K562 (cell line): ENCODE measurements at regions not wholly inside any gene's neighbourhood (a gene's known extent, or its start where the extent isn't known, plus 50 kb on each side); places are given as distances from the start of the nearest gene placed in this dataset.

Source experiments
- ATAC-seq: fragments of 200-7000 bp; cut with Tn5 transposase; 3 replicates; pipeline ENCODE4 v1.9.1; 2020; ENCODE audit warnings: moderate library complexity
- BruUV-seq: library from RNA; stranded (reverse); fragments of 400-500 nt; replicated peaks from 2 replicates; lab custom pipeline; 2021; lab: Mats Ljungman, UMichigan
- CTCF ChIA-PET: fragments of 300-600 bp; formaldehyde crosslinking; extraction: SDS; loops from one replicate; lab custom pipeline; 2021; ENCODE audit warnings: low intra/inter-chr PET ratio; lab: Yijun Ruan, JAX
- POLR2A ChIA-PET: fragments of 300-600, 350-650 bp; sonication (Branson Sonifier 250); formaldehyde crosslinking; extraction: SDS; loops from one replicate; lab custom pipeline; 2021; ENCODE audit warnings: antibody characterized with exemption, inconsistent platforms; lab: Yijun Ruan, JAX
- DNase-seq, 4 experiments: peaks; one replicate each; pipeline versions ENCODE4 v3.0.0 to v3.0.0-alpha.2; 2011 to 2018; ENCODE audit warnings: low spot score in 3 of 4, mixed read lengths in 3 of 4; ENCODE audit errors: extremely low read depth in 1 of 4
- FAIRE-seq: peaks from 2 replicates; lab custom pipeline; 2011; peaks lifted over from hg19 to GRCh38; lab: Jason Lieb, UNC
- H2AFZ ChIP-seq: 2 replicates; pipeline ENCODE4 v1.6.0; 2011; ENCODE audit warnings: low read depth, low read length, control low read depth, inconsistent platforms
- H3K27ac ChIP-seq: fragments of 200-600 bp; 3 replicates; pipeline ENCODE4 v1.8.0; 2011; ENCODE audit warnings: low read depth, mild to moderate bottlenecking, control low read depth, inconsistent platforms, low read length, moderate library complexity, mixed read lengths; ENCODE audit errors: extremely low read depth
- H3K27me3 ChIP-seq, 2 experiments: fragments of 300-600 bp in 1 of 2; 2 replicates in 1 of 2; 3 replicates in 1 of 2; pipeline versions ENCODE4 v1.6.0 to v1.8.0; 2011; ENCODE audit warnings: inconsistent platforms in 2 of 2, low read length in 2 of 2, mild to moderate bottlenecking in 1 of 2, mixed read lengths in 1 of 2, moderate library complexity in 1 of 2; ENCODE audit not compliant: control insufficient read depth in 2 of 2, insufficient read depth in 2 of 2
- H3K36me3 ChIP-seq: fragments of 300-600 bp; 3 replicates; pipeline ENCODE4 v1.8.0; 2011; ENCODE audit warnings: mild to moderate bottlenecking, low read length, inconsistent platforms; ENCODE audit not compliant: control insufficient read depth, insufficient read depth
- H3K4me1 ChIP-seq, 2 experiments: fragments of 200-600 bp in 1 of 2; replicated peaks in 1 of 2; 2 replicates in 1 of 2; 3 replicates in 1 of 2; pipeline versions ENCODE4 v1.5.1 to v1.8.0; 2011; ENCODE audit warnings: inconsistent platforms in 2 of 2, low read length in 2 of 2, mild to moderate bottlenecking in 1 of 2, mixed read lengths in 1 of 2, moderate library complexity in 1 of 2; ENCODE audit not compliant: control insufficient read depth in 2 of 2, insufficient read depth in 2 of 2
- H3K4me2 ChIP-seq: 2 replicates; pipeline ENCODE4 v1.6.1; 2011; ENCODE audit warnings: low read length, control low read depth, inconsistent platforms, mixed read lengths; ENCODE audit not compliant: insufficient read depth
- H3K4me3 ChIP-seq: fragments of 200-600 bp; sonication (generic), shearing (Covaris generic); 2 replicates; pipeline ENCODE4 v1.5.1; 2016; ENCODE audit warnings: control low read depth, inconsistent platforms
- H3K79me2 ChIP-seq: fragments of 200-600 bp; 3 replicates; pipeline ENCODE4 v1.8.0; 2011; ENCODE audit warnings: low read length, inconsistent platforms; ENCODE audit not compliant: control insufficient read depth, insufficient read depth
- H3K9ac ChIP-seq, 2 experiments: 2 replicates each; pipeline versions ENCODE4 v1.6.0 to v1.6.1; 2011; ENCODE audit warnings: low read depth in 2 of 2, low read length in 2 of 2, control low read depth in 1 of 2, inconsistent platforms in 1 of 2, mild to moderate bottlenecking in 1 of 2, mixed read lengths in 1 of 2; ENCODE audit not compliant: insufficient read depth in 1 of 2
- H3K9me1 ChIP-seq: one replicate; pipeline ENCODE4 v1.6.0; 2011; ENCODE audit warnings: inconsistent platforms, mild to moderate bottlenecking, low read length, moderate library complexity; ENCODE audit not compliant: control insufficient read depth, insufficient read depth
- H3K9me3 ChIP-seq: replicated peaks from 2 replicates; pipeline ENCODE4 v1.5.1; 2011; ENCODE audit warnings: low read depth, low read length, inconsistent platforms; ENCODE audit not compliant: control insufficient read depth, insufficient read depth
- H4K20me1 ChIP-seq: replicated peaks from 2 replicates; pipeline ENCODE4 v1.6.1; 2011; ENCODE audit warnings: low read length, inconsistent platforms, mixed read lengths; ENCODE audit not compliant: control insufficient read depth, insufficient read depth
- ARHGAP35 ChIP-seq: fragments of 450-650 bp; IDR thresholded peaks from 2 replicates; pipeline ENCODE4 v1.6.1; 2018; ENCODE audit not compliant: partially characterized antibody
- ATF7 ChIP-seq: fragments of 450-650 bp; IDR thresholded peaks from 2 replicates; pipeline ENCODE4 v1.7.1; 2014; ENCODE audit warnings: mild to moderate bottlenecking, moderate library complexity
- BDP1 ChIP-seq: IDR thresholded peaks from 3 replicates; pipeline ENCODE4 v1.6.1; 2011; ENCODE audit not compliant: insufficient read length, insufficient read depth
- KLF13 ChIP-seq: fragments of 450-650 bp; IDR thresholded peaks from 2 replicates; pipeline ENCODE4 v1.6.1; 2016; ENCODE audit warnings: missing genetic modification characterization, low read depth, mild to moderate bottlenecking, missing compliant biosample characterization, moderate library complexity, borderline replicate concordance
- KLF6 ChIP-seq: fragments of 250-450 bp; sonication (Bioruptor Pico); IDR thresholded peaks from 2 replicates; pipeline ENCODE4 v1.4.0; 2020; ENCODE audit warnings: mild to moderate bottlenecking, moderate library complexity, borderline replicate concordance
- NFXL1 ChIP-seq: fragments of 450-650 bp; formaldehyde crosslinking; IDR thresholded peaks from 2 replicates; pipeline ENCODE4 v1.4.0; 2021; ENCODE audit warnings: mild to moderate bottlenecking
- SMARCE1 ChIP-seq: fragments of 450-650 bp; IDR thresholded peaks from 2 replicates; pipeline ENCODE4 v1.7.1; 2016; ENCODE audit warnings: mild to moderate bottlenecking
- WGBS: fragments of 100-300 bp; shearing (Covaris generic); methylation state at CpG from one replicate; pipeline ENCODE4 v1.1.6; 2016; ENCODE audit warnings: low coverage, mixed read lengths; ENCODE audit not compliant: insufficient coverage; ENCODE audit errors: missing lambda C conversion rate; 5-methylcytosine and 5-hydroxymethylcytosine counted together
- in situ Hi-C: fragments of 300-500 bp; cut with MboI; formaldehyde crosslinking; loops from 4 replicates; pipeline ENCODE4 v1.15.0; 2018; ENCODE audit warnings: inconsistent platforms, mixed read lengths
- intact Hi-C: fragments of 100-400 bp; cut with micrococcal nuclease; formaldehyde crosslinking; loops from 2 replicates; pipeline ENCODE4 v1.14.2; 2022
- TF ChIP-seq, protein P1 (sequence below): fragments of 450-650 bp; conservative IDR thresholded peaks from 2 replicates; pipeline ENCODE4 v1.6.1; 2016; ENCODE audit warnings: missing genetic modification characterization, low read depth, mild to moderate bottlenecking, missing compliant biosample characterization, moderate library complexity
- TF ChIP-seq, protein P2 (sequence below): fragments of 450-650 bp; IDR thresholded peaks from 2 replicates; pipeline ENCODE4 v1.6.1; 2016; ENCODE audit warnings: missing biosample characterization, missing genetic modification characterization

DNA sequence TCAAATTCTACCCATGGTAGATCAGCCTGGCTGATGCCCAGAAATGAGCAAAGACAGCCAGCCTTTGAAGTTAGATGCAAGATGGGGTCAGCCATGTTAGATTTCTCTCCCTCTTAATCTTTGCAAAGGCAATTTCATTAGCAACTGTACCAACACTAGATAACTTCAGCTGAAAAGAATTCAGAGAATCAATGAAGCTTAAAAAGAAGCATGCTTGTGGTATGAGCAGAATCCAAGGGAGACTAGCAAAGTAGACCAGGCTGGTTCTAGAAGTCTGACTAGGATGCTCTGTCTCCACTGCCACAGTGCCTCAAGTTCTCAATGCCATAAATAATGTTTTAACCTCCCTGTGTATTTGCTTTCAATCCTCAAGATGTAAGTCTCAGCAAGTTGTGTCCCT lies 247.3 kb downstream of the SLC7A11 start:
- H4K20me1 ChIP-seq, result no peaks in the 10 kb centered on the region
- no peak for ATAC-seq

DNA sequence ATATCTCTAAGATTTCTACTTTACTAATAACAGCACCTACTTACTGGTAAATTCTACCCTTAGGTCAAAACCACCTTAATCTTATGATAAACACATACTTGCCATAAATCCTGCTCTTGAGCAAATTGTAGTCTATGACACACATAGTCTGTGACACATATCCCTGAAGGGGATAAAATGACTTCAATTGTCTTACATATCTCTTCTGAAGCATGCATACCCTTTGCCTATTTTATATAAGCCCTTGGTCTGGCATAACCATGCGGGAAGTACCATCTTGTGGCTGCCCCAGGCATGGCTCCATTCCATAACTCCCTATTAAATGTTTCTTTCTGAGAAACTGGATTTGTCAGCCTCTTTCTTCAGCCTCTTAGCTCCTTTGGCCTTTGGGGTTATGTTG lies 248.9 kb downstream of the SLC7A11 start:
- CTCF ChIA-PET, result no interaction called here
- no peaks in the 10 kb centered on the region for H3K9me3 ChIP-seq
- no peak overlapping the region for H3K4me2 ChIP-seq
- no peaks in the 10 kb centered on the region for H3K79me2 ChIP-seq
- H3K27me3 ChIP-seq, result no peaks in the 10 kb centered on the region
- H3K36me3 ChIP-seq, result no peaks in the 10 kb centered on the region
- no peak overlapping the region for H3K4me3 ChIP-seq
- TF ChIP-seq NFXL1 (CRISPR knock-in tag), result no peak
- TF ChIP-seq ATF7, result no peak
- no peak for TF ChIP-seq KLF6 (CRISPR knock-in tag)
- TF ChIP-seq, protein P1, sequence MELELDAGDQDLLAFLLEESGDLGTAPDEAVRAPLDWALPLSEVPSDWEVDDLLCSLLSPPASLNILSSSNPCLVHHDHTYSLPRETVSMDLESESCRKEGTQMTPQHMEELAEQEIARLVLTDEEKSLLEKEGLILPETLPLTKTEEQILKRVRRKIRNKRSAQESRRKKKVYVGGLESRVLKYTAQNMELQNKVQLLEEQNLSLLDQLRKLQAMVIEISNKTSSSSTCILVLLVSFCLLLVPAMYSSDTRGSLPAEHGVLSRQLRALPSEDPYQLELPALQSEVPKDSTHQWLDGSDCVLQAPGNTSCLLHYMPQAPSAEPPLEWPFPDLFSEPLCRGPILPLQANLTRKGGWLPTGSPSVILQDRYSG (tag), result no peak
- TF ChIP-seq BDP1, result no peak
- TF ChIP-seq SMARCE1, result no peak
- no peaks in the 10 kb centered on the region for H4K20me1 ChIP-seq
- no peak overlapping the region for H2AFZ ChIP-seq
- no TSS peak for BruUV-seq
- POLR2A ChIA-PET, result no interaction called here
- DNase-seq (no peak), ATAC-seq (no peak), FAIRE-seq (no peak)
- H3K27ac ChIP-seq, result no peak overlapping the region
- no peak overlapping the region for H3K9ac ChIP-seq
- H3K9me1 ChIP-seq, result no peaks in the 10 kb centered on the region
- 11% methylated on average over 1 of the region's 1 CpG for WGBS
- no peaks in the 10 kb centered on the region for H3K4me1 ChIP-seq
- intact Hi-C loops (no loop called here), in situ Hi-C loops (no loop called here)

More for the DNA sequence above, 247.3 kb downstream of the SLC7A11 start:
- BruUV-seq, result no TSS peak
- TF ChIP-seq KLF13, result no peak
- TF ChIP-seq, protein P2, sequence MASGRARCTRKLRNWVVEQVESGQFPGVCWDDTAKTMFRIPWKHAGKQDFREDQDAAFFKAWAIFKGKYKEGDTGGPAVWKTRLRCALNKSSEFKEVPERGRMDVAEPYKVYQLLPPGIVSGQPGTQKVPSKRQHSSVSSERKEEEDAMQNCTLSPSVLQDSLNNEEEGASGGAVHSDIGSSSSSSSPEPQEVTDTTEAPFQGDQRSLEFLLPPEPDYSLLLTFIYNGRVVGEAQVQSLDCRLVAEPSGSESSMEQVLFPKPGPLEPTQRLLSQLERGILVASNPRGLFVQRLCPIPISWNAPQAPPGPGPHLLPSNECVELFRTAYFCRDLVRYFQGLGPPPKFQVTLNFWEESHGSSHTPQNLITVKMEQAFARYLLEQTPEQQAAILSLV (tag), result no peak
- no peak for TF ChIP-seq ARHGAP35
- no peaks in the 10 kb centered on the region for H3K9me3 ChIP-seq
- H3K4me3 ChIP-seq, result no peak overlapping the region
- in situ Hi-C loops, result no loop called here
- H3K9me1 ChIP-seq, result no peaks in the 10 kb centered on the region
- ChIA-PET POLR2A (no interaction called here), CTCF (no interaction called here)
- H3K9ac ChIP-seq, result no peak overlapping the region
- no peaks in the 10 kb centered on the region for H3K36me3 ChIP-seq
- intact Hi-C loops, result no loop called here
- no peak overlapping the region for H3K4me2 ChIP-seq
- H3K27ac ChIP-seq, result no peak overlapping the region
- no peaks in the 10 kb centered on the region for H3K79me2 ChIP-seq
- FAIRE-seq, result no peak
- no peaks in the 10 kb centered on the region for H3K27me3 ChIP-seq
- DNase-seq, result no peak
- H2AFZ ChIP-seq, result no peak overlapping the region
- no peaks in the 10 kb centered on the region for H3K4me1 ChIP-seq
